Ishikawa (cell line): ENCODE measurements at regions not wholly inside any gene's neighbourhood (a gene's known extent, or its start where the extent isn't known, plus 50 kb on each side); places are given as distances from the start of the nearest gene placed in this dataset.

Experiments used
- EP300 ChIP-seq: IDR thresholded peaks from 2 replicates; pipeline ENCODE4 v1.6.1; 2012; ENCODE audit warnings: borderline replicate concordance
- YY1 ChIP-seq: IDR thresholded peaks from 2 replicates; pipeline ENCODE4 v1.6.1; 2012; ENCODE audit warnings: low read depth

DNA sequence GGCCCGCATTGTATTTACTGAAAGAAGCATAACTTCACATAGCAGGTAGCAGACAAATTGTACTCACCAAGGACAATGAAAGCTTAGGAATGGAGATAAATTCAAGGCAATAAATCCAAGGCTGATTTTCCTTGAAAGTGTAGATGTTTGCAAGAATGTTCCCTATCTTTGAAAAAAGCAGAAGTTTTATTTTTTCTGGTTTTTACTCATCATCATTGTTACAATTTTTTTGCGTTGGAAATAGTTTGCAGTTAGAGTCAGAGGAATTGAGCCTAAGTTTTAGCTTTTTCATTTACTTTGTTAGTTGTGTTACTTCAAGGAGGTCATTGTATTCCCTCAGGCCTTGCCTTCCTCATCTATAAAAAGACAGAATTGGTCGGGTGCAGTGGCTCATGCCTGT, 213.9 kb upstream of the TBL1XR1 start:
- TF ChIP-seq YY1 (no peak), EP300 (no peak)
